CD4-positive, alpha-beta T cell treated with Interleukin-15 for 1 hour (primary cell): ENCODE measurements at regions not wholly inside any gene's neighbourhood (a gene's known extent, or its start where the extent isn't known, plus 50 kb on each side); places are given as distances from the start of the nearest gene placed in this dataset.

Experiments
- DNase-seq: peaks from one replicate; pipeline ENCODE4 v3.0.0-alpha.2; 2020

- DNase-seq = no peak
Observed at GRCh38 chr21:43301409-43302061, 125.4 kb downstream of the SIK1 start.

- DNase-seq = no peak
Observed at GRCh38 chr21:43300496-43301408, 126.2 kb downstream of the SIK1 start.

- DNase-seq = no peak
Observed at GRCh38 chr21:43299441-43300277, 127.3 kb downstream of the SIK1 start.

- DNase-seq = no peak
Observed at GRCh38 chr21:43298546-43299440, 128.1 kb downstream of the SIK1 start.

DNA sequence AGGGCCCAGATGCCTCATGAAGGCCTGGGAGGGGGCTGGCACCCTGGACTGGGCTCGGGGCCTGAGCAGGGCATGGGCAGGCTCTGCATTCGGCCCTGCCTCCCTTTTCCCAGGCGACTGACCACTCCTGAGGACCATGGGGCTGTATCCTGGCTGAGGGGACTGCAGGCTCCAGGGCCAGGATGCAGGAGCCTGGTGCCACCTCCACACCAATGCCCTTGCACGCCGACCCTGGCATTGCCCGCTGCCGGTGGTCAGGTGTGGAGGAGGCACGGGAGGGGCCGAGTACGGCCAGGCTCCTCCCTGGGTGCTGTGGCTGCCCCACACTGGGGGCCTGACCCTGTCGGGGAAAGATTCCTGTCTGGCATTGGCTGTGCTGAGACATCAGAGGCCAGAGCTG is 128.9 kb downstream of the SIK1 start:
- DNase-seq = no peak

GRCh38 chr21:43297391-43297981 is 128.7 kb downstream of the CRYAA start:
- no peak for DNase-seq

DNA sequence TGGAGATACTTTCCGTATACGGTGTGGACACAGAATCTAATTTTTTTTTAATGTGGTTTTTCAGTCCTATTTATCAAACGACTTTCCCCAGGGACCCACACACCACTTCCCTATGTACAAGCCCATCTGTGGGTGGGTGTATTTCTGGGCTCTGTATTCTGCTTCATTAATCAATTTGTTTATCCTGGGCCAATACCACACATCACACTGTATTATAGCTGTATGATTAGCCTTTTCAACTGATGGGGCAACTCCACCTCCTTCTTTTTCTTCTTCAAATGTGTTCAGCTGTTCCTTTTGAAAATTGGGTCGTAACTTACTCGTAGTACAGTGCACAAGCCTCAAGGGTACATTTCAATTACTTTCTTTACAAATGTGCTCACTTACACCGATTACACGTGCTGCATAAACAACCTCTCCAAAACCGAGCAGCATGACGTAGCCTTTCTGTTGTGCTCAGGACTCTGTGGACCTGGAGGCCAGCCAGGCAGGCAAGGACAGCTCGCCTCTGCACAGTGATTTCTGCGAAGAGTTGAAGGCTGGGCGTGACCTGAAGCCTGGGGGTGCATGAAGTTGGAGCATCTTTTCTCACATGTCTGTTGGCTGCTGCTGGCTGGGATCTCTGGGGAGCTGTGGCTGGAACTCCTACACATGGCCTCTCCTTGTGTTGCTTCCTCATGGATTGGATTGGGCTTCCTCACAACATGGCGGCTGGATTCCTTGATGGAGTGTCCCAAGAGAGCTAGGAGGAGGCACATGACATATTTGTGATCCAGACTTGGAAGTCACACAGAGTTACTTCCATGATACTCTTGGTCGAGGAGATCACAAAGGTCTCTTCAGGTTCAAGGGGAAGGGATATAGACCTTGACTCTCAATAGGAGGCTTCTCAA is 126.5 kb downstream of the CRYAA start:
- DNase-seq = no peak

GRCh38 chr21:43294194-43294902 is 125.5 kb downstream of the CRYAA start:
- DNase-seq = no peak

DNA sequence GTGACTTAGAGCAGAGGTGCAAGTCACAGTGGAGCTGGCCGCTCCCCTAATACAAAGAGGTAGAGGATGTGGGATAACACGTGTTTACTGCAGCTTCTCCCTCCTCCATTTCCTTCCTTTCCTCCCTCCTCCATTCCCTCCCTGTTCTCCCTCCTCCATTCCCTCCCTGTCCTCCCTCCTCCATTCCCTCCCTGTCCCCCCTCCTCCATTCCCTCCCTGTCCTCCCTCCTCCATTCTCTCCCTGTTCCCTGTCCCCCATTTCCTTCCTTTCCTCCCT is 124.0 kb downstream of the CRYAA start:
- DNase-seq = no peak

GRCh38 chr21:43292041-43292865 is 123.4 kb downstream of the CRYAA start:
- DNase-seq = no peak

GRCh38 chr21:43291347-43291950 is 122.6 kb downstream of the CRYAA start:
- no peak for DNase-seq

DNA sequence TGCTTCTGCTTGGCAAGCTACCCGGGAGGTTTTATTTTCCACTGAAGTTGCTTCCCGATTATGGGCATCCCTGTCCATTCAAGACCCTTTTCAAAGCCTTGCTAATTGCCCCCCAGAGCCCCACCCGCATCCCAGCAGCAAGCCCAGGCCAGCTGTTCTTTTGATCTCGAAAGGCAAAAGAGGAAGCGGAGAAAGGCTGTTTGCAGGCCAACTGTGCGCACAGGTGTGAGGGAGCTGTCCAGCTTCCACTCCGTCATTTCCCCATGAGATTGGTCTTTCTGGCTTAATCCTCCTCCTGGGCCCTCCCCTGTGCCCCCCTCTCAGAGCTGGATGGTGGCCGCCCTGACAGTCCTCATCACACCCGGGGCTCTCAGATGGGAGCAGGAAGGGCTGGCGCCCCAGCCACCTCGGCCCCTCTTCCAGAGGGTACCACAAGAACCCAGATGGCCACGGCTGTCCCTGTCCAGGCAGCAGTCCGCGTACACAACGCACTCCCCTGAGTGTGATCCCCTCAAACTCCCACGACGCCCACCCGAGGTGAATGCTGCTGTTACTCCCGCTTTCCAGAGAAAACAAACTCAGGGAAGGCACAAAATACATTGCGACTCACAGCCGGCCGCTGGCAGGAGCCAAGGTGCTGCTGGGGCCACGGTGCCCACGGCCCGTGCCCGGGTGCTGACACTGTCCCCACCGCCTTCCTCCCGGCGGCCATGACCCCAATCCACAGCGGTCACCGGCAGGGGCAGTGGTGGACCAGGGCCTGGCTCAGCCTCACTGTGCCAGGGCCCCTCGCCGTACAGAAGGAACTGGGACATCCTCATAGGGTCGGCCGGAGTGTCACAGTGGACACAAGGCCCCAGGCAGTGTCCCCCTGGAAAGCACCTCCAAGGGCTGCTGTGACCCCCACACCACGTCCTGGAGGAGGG is 121.9 kb downstream of the CRYAA start:
- DNase-seq = peak; percentile 32

GRCh38 chr21:43289966-43290365 is 121.2 kb downstream of the CRYAA start:
- DNase-seq = no peak

DNA sequence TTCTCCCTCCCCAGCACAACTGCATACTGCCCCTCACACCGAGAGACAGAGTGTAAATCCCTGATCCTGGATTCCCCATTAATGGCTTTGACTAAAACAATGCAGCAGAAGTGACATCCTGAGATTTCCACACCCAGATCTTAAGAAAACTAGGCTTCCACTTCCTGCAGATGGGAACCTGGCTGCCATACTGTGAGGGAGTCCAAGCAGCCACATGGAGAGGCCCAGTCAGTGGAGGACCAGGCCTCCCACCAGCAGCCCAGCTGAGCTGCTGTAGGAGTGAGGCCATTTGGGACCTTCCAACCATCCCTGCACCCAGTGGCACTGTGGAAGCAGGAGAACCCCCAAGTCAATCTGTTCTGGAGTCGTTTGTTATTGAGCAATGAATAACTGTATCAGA is 120.6 kb downstream of the CRYAA start:
- DNase-seq = no peak

GRCh38 chr21:43287795-43288755 is 119.3 kb downstream of the CRYAA start:
- no peak for DNase-seq

GRCh38 chr21:43287111-43287760 is 118.4 kb downstream of the CRYAA start:
- no peak for DNase-seq
